HG03159 (cell line): ENCODE measurements at regions not wholly inside any gene's neighbourhood (a gene's known extent, or its start where the extent isn't known, plus 50 kb on each side); places are given as distances from the start of the nearest gene placed in this dataset.
"Not testable (repeated sequence)": the region's sequence is repeated elsewhere in the genome, so short reads cannot be mapped to it uniquely, and the experiment has no call there.

ENCODE experiments used
- ATAC-seq: cut with Tn5 transposase; IDR thresholded peaks from one replicate; pipeline ENCODE4 v1.9.1; 2021; ENCODE audit warnings: mild to moderate bottlenecking, moderate library complexity; ENCODE audit not compliant: unreplicated experiment

DNA sequence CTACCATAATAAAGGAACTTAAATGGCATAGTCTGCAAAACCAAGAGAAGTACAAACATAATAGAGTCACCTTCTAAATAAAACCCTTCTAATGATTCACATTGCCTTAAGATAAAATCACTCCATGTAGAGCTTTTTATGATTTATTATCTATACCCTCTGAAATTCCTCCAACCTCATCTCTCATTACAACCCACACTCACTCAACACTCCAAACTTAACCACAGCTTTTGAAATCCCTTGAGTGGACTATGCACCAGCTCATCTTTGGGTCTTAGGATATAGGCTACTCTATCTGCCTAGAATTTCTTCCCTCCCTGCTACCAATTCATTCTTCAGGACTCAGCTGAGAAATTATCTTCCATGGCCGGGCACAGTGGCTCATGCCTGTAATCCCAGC, 122.5 kb downstream of the CETN3 start:
- ATAC-seq: no peak

DNA sequence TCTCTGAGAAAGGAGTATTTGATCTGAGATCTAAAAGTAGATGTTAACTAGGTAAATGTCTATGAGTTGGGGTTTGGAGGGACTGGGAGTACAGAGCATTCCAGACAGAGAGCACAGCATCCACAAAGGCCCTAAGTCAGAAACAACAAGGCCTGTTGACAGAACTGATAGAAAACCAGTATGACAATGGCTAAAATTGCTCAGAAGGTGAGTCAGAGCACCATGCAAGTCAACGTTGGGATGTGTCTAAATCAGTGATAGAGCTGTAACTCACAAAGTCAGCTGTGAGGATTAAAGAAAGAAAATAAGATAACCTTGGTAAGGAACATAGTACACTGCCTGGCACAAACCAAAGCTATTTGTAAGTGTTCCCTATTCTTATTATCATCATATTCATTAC, 124.0 kb downstream of the CETN3 start:
- ATAC-seq: no peak

DNA sequence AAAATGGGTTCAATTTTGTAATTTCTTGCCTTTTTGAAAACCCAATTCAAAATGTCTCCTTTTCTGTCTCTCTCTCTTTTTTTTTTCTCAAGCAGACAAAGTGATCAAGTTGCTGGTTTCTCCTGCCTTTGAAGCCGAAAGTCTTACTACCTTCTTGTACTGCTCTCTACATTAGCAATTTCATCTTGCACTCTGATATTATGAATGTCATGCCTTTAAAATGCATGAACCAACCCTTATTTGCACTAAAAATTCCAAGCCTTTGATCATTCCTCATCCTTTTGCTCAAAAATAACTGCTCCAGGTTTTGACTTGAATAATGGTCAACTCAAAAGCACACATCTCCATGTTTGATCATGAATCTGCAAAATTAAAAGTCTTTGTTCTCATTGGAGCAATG, 125.2 kb downstream of the CETN3 start:
- no peak for ATAC-seq

DNA sequence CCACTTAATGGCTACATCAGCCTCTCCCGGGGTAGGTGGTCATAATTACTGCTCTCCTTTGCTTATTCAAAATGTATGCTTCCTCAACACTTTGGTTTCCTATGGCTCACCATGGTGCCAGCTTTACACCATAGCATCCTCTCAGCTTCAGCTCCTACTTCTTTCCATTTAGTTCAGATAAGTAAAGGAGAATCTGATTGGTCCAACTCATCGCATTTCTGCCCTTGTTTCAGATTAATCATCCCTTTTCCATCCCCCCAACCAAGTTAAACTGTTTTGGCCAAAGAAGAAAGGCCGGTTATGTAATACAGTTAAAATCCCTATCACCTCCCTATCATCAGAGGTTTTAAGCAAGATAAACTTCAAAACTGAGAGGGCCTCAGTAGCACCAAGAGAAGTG, 130.5 kb downstream of the CETN3 start:
- ATAC-seq: no peak

DNA sequence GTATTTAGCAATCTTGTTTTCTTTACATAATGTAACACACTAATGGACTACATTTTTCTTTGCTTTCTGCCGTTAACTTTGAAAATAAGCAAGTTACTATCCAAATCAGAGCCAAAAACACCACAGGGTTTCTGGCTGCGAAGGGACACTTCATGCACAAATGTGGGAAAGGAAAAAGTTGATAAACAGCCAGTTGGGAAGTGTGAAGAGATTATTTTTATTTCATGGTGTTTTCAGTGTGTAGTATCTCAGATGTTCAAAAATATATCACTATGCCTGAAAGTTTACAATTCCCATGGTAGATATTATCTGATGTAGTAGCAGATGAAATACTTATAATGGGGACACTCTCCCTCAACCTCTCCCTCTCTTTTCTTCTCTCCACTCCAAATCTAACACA, 135.3 kb downstream of the CETN3 start:
- ATAC-seq: no peak

DNA sequence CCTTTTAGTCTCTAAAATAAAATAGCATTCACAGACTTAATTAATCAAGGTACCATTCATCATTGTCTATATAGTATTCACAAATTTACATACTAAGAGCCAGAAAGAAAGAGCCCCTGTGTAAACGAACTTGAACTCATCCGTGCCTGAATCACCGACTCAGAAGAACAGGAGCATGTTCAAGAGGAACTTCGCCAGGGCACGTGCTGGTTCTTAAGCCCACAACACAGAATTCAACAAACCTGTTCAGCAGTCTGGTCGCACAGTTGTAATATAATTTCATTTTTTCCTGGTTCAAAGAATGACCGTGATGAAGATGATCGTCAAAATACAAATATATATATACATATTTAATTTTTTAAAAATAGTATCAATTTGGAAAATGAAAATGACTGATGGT, 141.9 kb downstream of the CETN3 start:
- ATAC-seq: no peak

DNA sequence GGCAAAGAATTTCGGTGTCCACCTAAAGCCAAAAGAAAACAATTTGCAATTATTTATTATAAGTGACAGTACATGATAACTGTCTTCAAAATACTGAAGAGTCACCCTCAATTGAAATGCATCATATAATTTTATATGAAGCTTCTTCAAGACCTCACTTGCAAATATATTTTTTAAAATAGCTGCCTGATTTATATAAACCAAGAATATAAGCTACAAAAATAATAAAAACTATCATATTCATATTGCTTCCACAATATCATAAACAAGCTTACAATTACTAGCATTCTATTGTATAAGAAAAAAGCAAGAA, 144.1 kb downstream of the CETN3 start:
- no peak for ATAC-seq

DNA sequence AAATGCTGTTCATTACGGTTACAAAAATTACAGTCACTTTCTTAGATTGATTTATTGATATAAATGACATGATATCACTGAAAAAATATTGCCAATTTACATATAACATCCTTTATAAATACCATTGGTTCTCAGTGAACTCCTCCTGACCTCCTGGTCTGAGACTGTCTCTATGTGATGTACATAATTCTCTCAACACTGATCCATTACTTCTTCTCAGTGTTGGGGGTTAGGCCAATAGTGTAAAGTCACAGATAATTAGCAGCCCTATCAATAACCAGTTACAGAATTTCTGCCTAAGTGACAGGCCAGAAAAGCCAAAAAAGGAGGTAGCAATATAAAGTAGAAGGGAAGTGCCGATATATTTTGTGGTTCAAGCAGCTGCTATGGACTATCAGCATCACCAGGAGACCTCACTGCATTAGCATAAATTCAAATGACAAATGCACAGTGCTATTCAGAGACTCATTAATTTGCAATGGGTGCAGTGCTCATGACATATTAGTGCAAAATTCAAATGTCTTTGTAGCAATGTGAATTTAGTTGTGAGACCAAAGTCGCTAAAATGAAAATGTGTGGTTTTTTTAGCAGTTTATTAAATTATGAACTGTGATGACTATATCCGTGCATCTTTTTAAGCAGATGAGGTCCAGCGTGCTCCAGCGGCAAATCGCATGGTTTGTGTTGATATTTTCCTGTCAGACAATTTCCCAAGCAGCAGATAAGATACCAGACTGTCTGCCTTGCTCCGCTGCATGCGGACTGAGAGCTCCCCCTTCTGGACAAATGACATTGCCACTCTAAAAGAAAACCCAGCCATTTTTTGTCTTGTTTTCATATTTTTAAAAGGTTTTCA, 144.6 kb downstream of the CETN3 start:
- no peak for ATAC-seq

DNA sequence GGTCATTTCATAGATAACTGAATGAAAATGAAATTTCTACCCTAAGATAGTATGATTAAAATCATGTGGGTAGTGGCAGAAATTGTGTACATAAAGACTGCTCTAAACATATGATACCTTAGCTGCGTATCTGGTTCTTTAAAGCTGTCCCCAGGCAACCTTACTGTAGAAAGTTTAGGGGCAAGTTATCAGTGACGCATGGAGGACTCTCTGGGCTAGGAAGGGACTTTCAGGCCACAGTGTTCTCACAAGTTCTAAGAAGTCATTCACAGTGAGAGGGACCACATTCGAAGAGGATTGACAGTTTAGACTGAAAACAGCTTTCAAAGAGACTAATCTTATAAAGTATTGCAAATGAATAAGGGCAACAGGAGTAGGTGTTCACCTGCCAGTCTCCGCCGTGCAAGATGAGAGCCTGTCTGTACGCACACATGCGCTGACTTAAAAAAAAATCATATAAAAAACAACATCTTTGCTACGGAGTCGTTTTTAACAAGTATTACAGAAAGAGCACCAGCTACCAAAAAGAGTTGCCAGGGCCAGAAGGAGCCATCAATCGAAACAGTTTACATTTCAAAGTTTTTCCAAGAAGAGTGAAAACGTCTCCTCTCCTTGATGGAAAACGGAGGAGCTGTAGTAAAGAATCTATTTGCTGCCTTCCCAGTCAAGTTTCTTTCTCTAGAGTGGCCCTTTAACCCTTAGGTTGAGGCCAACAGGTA, 146.3 kb downstream of the CETN3 start:
- no peak for ATAC-seq

DNA sequence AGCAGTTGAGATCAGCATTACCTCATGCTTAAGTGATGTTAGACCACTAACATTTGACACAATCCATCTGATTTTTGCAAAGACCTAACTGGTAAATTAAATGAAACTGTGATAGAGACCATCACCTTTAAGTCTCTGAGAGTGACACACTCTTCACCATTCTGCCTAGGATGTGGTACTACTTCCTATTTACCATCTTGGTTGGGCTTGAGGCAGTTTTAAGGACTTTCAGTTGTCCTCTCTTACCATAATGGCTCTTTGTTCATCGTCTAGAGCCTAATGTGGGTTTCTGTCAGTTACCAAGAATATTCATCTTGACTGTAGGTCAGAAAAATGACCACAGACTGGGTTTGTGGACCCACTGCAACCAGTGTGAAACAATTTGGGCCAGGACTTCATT, 158.1 kb downstream of the CETN3 start:
- ATAC-seq: no peak

DNA sequence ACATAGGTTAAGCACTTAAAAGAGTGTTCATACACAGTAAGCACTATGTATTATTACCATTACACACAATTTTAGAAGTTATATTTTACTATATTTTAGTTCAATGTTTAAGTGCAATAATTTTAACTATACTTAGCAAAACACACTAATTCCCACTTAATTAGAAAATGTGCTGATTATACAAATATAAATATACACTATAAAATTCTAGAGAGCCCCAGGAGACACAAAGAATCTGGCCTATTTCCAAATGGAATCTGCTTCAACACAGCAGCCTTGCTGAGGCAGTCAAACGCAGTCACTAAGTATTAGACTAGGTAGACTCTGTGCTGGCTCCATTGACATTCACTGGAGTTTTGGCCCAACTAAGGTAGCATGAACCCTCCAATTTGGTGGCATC, 160.9 kb downstream of the CETN3 start:
- ATAC-seq: no peak

DNA sequence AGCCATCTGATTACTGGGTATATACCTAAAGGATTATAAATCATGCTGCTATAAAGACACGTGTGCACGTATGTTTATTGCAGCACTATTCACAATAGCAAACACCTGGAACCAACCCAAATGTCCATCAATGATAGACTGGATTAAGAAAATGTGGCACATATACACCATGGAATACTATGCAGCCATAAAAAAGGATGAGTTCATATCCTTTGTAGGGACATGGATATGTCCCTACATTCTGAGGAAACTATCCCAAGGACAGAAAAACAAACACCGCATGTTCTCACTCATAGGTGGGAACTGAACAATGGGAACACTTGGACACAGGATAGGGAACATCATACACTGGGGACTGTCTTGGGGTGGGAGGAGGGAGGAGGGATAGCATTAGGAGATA, 165.7 kb downstream of the CETN3 start:
- not testable (repeated sequence) for ATAC-seq

DNA sequence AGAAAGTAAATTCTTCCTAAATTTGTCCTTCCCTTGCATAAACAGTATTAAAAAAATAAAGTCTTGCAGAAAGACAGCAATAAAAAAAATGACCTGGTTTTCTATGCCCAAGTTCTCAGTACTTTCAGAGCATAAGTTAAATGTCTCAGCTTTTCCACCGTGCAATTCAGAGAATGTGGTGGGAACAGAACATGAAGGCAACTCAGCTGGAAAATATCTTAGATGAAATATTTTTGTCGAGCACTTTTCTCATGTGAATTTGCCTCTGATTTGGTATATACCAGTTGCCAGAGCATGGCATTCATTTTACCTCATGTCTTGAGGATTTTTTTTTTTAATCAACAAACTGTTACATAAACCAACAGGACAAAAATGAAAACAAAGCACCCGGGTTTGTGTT, 176.1 kb downstream of the CETN3 start:
- ATAC-seq: no peak

DNA sequence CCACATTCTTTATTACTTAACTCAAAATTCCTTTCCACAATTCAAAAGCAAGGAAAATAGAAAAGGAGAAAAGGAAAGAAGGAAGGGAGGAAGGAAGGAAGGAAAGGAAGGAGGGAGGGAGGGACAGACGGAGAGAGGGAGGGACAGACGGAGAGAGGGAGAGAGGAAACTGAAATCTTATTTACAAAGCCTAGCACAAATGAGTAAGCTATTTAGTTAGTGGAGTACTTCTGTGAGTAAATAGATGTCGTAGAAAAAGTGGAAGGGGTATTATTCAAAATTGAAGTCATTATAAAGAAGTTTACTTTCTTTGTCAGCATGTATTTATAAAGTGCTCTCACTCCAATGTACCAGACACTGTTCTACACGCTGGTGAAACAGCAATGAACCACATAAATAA, 177.9 kb downstream of the CETN3 start:
- no peak for ATAC-seq

DNA sequence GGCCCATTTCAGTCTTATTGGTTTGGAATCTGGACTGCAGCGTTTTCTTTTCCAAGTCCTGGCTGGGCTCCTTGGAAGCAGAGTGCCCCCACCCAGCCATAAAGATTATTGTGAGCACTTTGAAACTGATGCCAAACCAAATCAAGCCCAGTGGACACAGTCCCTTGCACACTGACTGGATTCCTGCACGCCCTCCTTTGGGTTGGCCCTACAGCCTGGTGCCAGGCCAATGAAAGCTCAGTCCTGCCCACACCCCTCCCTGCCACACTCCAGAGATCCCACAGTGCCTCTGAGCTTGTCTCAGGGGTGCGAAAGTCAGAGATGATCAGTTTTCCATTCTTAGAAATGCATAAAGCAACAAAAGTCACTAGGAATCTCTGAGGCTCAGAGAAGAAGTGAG, 181.9 kb downstream of the CETN3 start:
- ATAC-seq: no peak

DNA sequence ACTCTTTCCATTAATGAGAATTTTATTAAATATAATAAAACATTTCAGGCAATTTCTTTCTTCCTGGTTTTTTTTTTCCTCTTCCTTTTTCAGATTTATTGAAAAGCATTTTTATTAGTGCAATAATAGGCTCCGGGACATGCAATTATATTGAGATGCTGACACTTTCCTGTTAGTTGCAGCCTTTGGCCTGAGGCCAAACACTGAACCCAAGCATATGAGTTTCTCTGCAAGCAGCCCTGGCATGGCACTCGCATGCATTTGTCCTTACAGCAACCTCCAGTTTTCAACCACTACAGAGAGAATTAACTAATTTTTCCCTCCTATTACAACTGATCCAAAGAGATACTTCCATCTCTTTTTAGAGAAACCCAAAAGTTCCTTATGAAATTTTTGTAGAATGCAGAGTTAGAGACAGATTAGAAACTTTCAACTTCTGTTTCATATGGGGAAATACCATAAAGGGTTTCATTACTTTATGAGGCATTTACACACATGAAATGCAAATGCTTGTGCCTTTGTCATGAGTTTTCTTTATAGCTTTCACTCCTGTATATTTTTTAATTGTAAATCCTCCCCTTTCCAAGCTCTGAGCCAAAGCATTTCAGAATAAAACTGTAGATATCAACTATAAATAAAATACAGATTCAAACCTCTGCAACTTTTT, 183.0 kb downstream of the CETN3 start:
- ATAC-seq: no peak

DNA sequence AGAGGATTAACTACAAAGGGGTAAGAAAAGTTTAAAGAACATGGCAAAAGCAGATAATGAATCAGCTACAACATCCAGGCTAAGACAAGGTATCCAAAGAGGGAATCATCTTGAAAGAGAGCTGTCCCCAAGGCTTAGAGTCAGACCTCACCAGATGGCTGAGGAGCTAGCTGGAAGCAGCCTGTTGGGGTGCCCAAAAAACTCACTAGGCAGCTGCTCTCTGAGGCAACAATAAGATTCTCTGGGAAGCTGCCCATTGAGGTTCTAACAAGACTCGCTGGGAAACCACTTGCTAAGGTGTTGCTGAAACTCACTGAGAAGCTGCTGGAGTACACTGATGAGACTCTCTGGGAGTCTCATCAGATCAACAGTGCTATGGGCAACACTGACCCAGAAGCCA, 185.2 kb downstream of the CETN3 start:
- no peak for ATAC-seq

DNA sequence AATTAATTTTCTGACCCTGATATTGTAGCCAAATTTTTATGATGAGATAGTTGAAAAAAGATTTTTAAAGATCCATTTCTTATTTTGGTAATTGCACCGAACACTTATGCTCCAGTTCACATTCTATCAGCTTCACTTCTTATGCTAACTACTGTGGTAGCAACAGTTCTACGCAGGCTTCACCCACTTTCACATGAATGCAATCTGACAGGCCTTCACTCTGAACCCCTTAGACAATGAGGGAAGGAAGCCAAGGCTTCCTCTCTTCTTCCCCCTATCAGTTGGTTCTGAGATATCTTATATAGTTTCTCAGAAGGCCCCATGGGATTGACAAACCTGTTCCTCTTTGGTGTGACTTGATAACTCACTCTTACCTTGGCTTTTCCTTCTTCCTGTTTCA, 185.8 kb downstream of the CETN3 start:
- no peak for ATAC-seq

DNA sequence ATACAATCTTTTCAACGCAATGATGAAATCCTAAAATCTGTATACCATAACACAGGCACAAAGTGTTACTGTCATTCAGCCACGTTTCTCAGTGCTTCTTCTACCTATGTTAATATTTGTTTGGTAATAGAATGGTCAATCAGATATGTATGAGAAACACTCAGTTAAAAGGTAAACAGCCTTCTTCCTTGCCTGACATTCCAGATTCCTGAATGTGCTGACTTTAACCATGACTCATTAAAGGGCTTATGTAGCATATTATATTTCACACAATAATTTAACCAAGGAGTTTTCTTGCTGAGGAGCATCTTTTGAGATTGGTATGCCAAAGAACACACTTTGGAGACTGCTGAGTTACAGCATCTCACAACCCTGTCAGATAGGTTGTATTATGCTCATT, 187.6 kb downstream of the CETN3 start:
- ATAC-seq: no peak

DNA sequence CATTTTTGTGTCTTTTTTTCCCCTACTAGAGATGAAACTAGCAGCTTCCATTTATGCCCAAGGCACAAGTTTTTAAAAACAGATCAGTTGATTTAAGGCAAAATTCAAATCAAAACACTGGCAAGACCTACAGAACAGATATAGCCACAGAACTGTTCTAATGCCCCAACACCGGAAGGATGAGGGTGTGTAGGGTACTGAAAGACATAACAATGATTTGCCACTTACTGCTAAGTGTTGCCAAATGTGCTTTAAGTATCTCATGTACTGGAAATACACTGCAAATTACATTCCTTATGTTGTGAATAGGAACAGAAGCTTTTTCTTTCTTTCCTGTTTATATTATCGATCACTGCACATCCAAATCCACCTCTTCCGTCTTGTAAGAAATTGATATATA, 189.0 kb downstream of the CETN3 start:
- ATAC-seq: no peak

DNA sequence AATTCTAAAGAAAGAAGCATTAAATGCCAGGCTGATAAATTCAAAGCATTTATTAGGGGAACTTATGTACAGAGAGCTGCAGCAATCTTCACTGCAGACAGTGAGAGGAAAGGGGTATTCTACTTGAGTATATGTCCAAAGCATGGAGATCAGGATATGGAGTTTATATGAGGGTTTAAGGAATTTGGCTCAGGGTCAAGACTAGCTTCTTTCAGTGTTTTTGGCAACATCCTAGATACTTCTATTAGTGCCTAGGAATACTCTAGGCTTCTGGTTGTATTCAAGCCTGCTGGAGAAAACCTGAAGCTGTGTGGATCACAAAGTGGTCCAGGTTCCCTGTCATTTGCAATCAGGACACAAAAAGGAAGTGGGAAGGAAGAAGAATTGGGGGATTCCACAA, 194.6 kb downstream of the CETN3 start:
- no peak for ATAC-seq

DNA sequence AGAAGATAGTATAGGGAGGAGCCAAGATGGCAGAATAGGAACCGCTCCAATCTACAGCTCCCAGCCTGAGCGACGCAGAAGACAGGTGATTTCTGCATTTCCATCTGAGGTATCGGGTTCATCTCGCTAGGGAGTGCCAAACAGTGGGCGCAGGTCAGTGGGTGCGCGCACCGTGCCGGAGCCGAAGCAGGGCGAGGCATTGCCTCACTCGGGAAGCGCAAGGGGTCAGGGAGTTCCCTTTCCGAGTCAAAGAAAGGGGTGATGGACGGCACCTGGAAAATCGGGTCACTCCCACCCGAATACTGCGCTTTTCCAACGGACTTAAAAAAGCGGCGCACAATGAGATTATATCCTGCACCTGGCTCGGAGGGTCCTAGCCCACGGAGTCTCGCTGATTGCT, 201.2 kb downstream of the CETN3 start:
- ATAC-seq: not testable (repeated sequence)
